GM12892 (cell line): ENCODE measurements at regions not wholly inside any gene's neighbourhood (a gene's known extent, or its start where the extent isn't known, plus 50 kb on each side); places are given as distances from the start of the nearest gene placed in this dataset.

Source experiments
- POLR2A ChIP-seq: IDR thresholded peaks from 2 replicates; pipeline ENCODE4 v1.6.1; 2011; ENCODE audit warnings: low read depth, low read length, control low read depth
- POLR2AphosphoS5 ChIP-seq: IDR thresholded peaks from 2 replicates; pipeline ENCODE4 v1.6.1; 2011; ENCODE audit warnings: low read depth, low read length, control low read depth
- TAF1 ChIP-seq: IDR thresholded peaks from 2 replicates; pipeline ENCODE4 v1.6.1; 2011; ENCODE audit warnings: low read depth, mild to moderate bottlenecking, control low read depth, low read length, borderline replicate concordance

DNA sequence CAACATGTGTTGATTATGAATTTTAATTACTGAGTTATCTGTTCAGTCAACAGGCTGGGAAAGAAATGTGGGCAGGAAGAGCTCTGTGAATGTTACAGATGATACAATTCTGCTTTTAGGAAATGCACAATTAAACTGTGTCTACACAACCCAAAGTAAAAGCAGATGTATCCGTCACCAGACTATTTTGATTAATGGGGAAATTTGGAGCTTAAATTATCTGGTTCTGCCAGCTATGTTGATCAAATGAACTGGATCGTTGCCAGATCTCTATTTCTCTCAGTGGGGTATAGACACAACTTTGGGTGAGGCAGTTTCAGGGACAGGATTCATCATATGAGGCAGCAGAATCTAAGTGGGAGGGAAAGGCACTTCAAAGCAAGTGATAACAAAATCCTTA is 136.5 kb downstream of the NEUROD6 start:
- TF ChIP-seq POLR2AphosphoS5, result no peak
- no peak for TF ChIP-seq TAF1
- no peak for TF ChIP-seq POLR2A
